Fibroblast of lung (primary cell): ENCODE measurements at regions not wholly inside any gene's neighbourhood (a gene's known extent, or its start where the extent isn't known, plus 50 kb on each side); places are given as distances from the start of the nearest gene placed in this dataset.

Experiments used
- DNase-seq, 2 donors: peaks; one replicate each; pipeline versions ENCODE4 v3.0.0 to v3.0.0-alpha.2; 2010; ENCODE audit warnings: low read depth in 2 of 2
- H2AFZ ChIP-seq: 2 replicates; pipeline ENCODE4 v1.5.1; 2012; ENCODE audit warnings: low read length, control low read depth, inconsistent platforms
- H3K27ac ChIP-seq: 2 replicates; pipeline ENCODE4 v1.5.1; 2011; ENCODE audit warnings: low read length, control low read depth; ENCODE audit not compliant: insufficient read depth
- H3K27me3 ChIP-seq: 2 replicates; pipeline ENCODE4 v1.5.1; 2011; ENCODE audit warnings: mild to moderate bottlenecking, low read length; ENCODE audit not compliant: control insufficient read depth, insufficient read depth
- H3K36me3 ChIP-seq: 2 replicates; pipeline ENCODE4 v1.5.1; 2011; ENCODE audit warnings: low read length; ENCODE audit not compliant: control insufficient read depth, insufficient read depth
- H3K4me1 ChIP-seq: 2 replicates; pipeline ENCODE4 v1.5.1; 2011; ENCODE audit warnings: low read length; ENCODE audit not compliant: control insufficient read depth, insufficient read depth; ENCODE audit errors: extremely low read depth
- H3K4me2 ChIP-seq: 2 replicates; pipeline ENCODE4 v1.5.1; 2011; ENCODE audit warnings: low read length, control low read depth; ENCODE audit not compliant: insufficient read depth; ENCODE audit errors: extremely low read depth
- H3K4me3 ChIP-seq, 4 experiments: fragments of 200-600 bp in 1 of 4; sonication (generic) in 1 of 4; replicated peaks in 1 of 4; 2 replicates each; pipeline ENCODE4 v1.5.1; 2011 to 2016; ENCODE audit warnings: low read length in 4 of 4, low read depth in 3 of 4, mild to moderate bottlenecking in 3 of 4, control low read depth in 2 of 4, inconsistent platforms in 1 of 4, mixed read lengths in 1 of 4; ENCODE audit not compliant: insufficient read depth in 1 of 4; ENCODE audit errors: control extremely low read depth in 1 of 4
- H3K79me2 ChIP-seq: 2 replicates; pipeline ENCODE4 v1.5.1; 2012; ENCODE audit warnings: mild to moderate bottlenecking, low read length, inconsistent platforms; ENCODE audit not compliant: control insufficient read depth, insufficient read depth
- H3K9ac ChIP-seq: 2 replicates; pipeline ENCODE4 v1.5.1; 2011; ENCODE audit warnings: mild to moderate bottlenecking, low read length, control low read depth; ENCODE audit not compliant: insufficient read depth
- H3K9me3 ChIP-seq: 2 replicates; pipeline ENCODE4 v1.5.1; 2012; ENCODE audit warnings: low read depth, low read length; ENCODE audit not compliant: control insufficient read depth, insufficient read depth
- H4K20me1 ChIP-seq: 2 replicates; pipeline ENCODE4 v1.5.1; 2011; ENCODE audit warnings: low read length; ENCODE audit not compliant: control insufficient read depth, insufficient read depth; ENCODE audit errors: extremely low read depth
- CTCF ChIP-seq, 2 donors: IDR thresholded peaks in 1 of 2; conservative IDR thresholded peaks in 1 of 2; 1 replicate in 1 of 2; 2 replicates in 1 of 2; pipeline ENCODE4 v1.5.1; 2011 to 2012; ENCODE audit warnings: low read length in 2 of 2, control low read depth in 1 of 2, inconsistent platforms in 1 of 2, low read depth in 1 of 2, mild to moderate bottlenecking in 1 of 2
- EZH2 ChIP-seq: IDR thresholded peaks from 2 replicates; pipeline ENCODE4 v1.5.1; 2012; ENCODE audit warnings: low read length, control low read depth, mild to moderate bottlenecking; ENCODE audit errors: missing control alignments

GRCh38 chr5:126300293-126300692 lies 122.9 kb upstream of the GRAMD2B start:
- Histone ChIP-seq H4K20me1 (no peaks in the 10 kb centered on the region), H3K79me2 (no peaks in the 10 kb centered on the region), H3K4me3 (no peak overlapping the region), H3K27me3 (no peaks in the 10 kb centered on the region), H3K9ac (no peak overlapping the region), H3K36me3 (no peaks in the 10 kb centered on the region), H3K27ac (no peak overlapping the region), H3K9me3 (no peaks in the 10 kb centered on the region), H3K4me2 (no peak overlapping the region), H2AFZ (no peak overlapping the region), H3K4me1 (no peaks in the 10 kb centered on the region)
- DNase-seq = no peak
- no peak for TF ChIP-seq EZH2
- TF ChIP-seq CTCF (conservative IDR thresholded peaks at IDR 0.05 in 1 of 2, IDR thresholded peaks at IDR 0.05 in 1 of 2; ENCODE audit: low read depth in 1 of 2, low read length in 2 of 2) = no peak

- no peaks in the 10 kb centered on the region for H3K79me2 ChIP-seq
- H3K9me3 ChIP-seq = no peaks in the 10 kb centered on the region
- no peaks in the 10 kb centered on the region for H4K20me1 ChIP-seq
- no peak overlapping the region for H2AFZ ChIP-seq
- no peak overlapping the region for H3K4me3 ChIP-seq
- H3K27me3 ChIP-seq = no peaks in the 10 kb centered on the region
- H3K4me2 ChIP-seq = no peak overlapping the region
- no peak for TF ChIP-seq EZH2
- no peak for TF ChIP-seq CTCF (conservative IDR thresholded peaks at IDR 0.05 in 1 of 2, IDR thresholded peaks at IDR 0.05 in 1 of 2; ENCODE audit: low read depth in 1 of 2, low read length in 2 of 2)
- H3K27ac ChIP-seq = no peak overlapping the region
- no peak overlapping the region for H3K9ac ChIP-seq
- no peaks in the 10 kb centered on the region for H3K4me1 ChIP-seq
- H3K36me3 ChIP-seq = no peaks in the 10 kb centered on the region
- DNase-seq = no peak
Measured at GRCh38 chr5:126301056-126301455, 122.2 kb upstream of the GRAMD2B start.

- TF ChIP-seq CTCF (conservative IDR thresholded peaks at IDR 0.05 in 1 of 2, IDR thresholded peaks at IDR 0.05 in 1 of 2; ENCODE audit: low read depth in 1 of 2, low read length in 2 of 2) (no peak), EZH2 (no peak)
- DNase-seq = peak in 1 of 2 donors; percentile 61
- no peaks in the 10 kb centered on the region for H3K36me3 ChIP-seq
- H2AFZ ChIP-seq = no peak overlapping the region
- no peak overlapping the region for H3K4me3 ChIP-seq
- no peak overlapping the region for H3K27ac ChIP-seq
- no peak overlapping the region for H3K9ac ChIP-seq
- H4K20me1 ChIP-seq = no peaks in the 10 kb centered on the region
- no peaks in the 10 kb centered on the region for H3K9me3 ChIP-seq
- no peaks in the 10 kb centered on the region for H3K27me3 ChIP-seq
- H3K4me1 ChIP-seq = no peaks in the 10 kb centered on the region
- no peak overlapping the region for H3K4me2 ChIP-seq
- no peaks in the 10 kb centered on the region for H3K79me2 ChIP-seq
Measured at GRCh38 chr5:126309860-126310259, 113.3 kb upstream of the GRAMD2B start.
